SK-N-SH treated with all-trans-retinoic acid at 6 μM for 48 hours (cell line): ENCODE measurements at regions not wholly inside any gene's neighbourhood (a gene's known extent, or its start where the extent isn't known, plus 50 kb on each side); places are given as distances from the start of the nearest gene placed in this dataset.

ENCODE experiments used
- ARNTL ChIP-seq: fragments of 450-650 bp; formaldehyde crosslinking; IDR thresholded peaks from 2 replicates; pipeline ENCODE4 v1.5.0; 2020; ENCODE audit warnings: low read depth, mild to moderate bottlenecking, moderate library complexity, borderline replicate concordance
- CSDC2 ChIP-seq: fragments of 250-450 bp; sonication (Bioruptor Pico); IDR thresholded peaks from 2 replicates; pipeline ENCODE4 v1.5.0; 2020; ENCODE audit warnings: mild to moderate bottlenecking, moderate library complexity
- OSR1 ChIP-seq: fragments of 250-450 bp; sonication (Bioruptor Pico); IDR thresholded peaks from 2 replicates; pipeline ENCODE4 v1.8.0; 2022; ENCODE audit warnings: moderate library complexity, mild to moderate bottlenecking, inconsistent platforms
- PATZ1 ChIP-seq: fragments of 250-450 bp; sonication (Bioruptor Pico); IDR thresholded peaks from 2 replicates; pipeline ENCODE4 v1.8.0; 2020; ENCODE audit warnings: mild to moderate bottlenecking, moderate library complexity, borderline replicate concordance
- PPARA ChIP-seq: fragments of 250-450 bp; sonication (Bioruptor Pico); IDR thresholded peaks from 2 replicates; pipeline ENCODE4 v1.5.0; 2020; ENCODE audit warnings: mild to moderate bottlenecking, borderline replicate concordance
- TOX ChIP-seq: fragments of 250-450 bp; sonication (Bioruptor Pico); IDR thresholded peaks from 2 replicates; pipeline ENCODE4 v1.8.0; 2021; ENCODE audit warnings: mild to moderate bottlenecking, moderate library complexity, borderline replicate concordance
- ZFP3 ChIP-seq: fragments of 250-450 bp; sonication (Bioruptor Pico); IDR thresholded peaks from 2 replicates; pipeline ENCODE4 v1.5.0; 2020; ENCODE audit warnings: mild to moderate bottlenecking, moderate library complexity
- ZFP30 ChIP-seq: fragments of 450-650 bp; formaldehyde crosslinking; IDR thresholded peaks from 2 replicates; pipeline ENCODE4 v1.5.0; 2022; ENCODE audit warnings: mild to moderate bottlenecking, moderate library complexity
- TF ChIP-seq, protein P1 (sequence below): fragments of 250-450 bp; sonication (Bioruptor Pico); IDR thresholded peaks from 2 replicates; pipeline ENCODE4 v1.5.0; 2020; ENCODE audit warnings: mild to moderate bottlenecking, moderate library complexity

- TF ChIP-seq TOX (CRISPR knock-in tag) (no peak), PATZ1 (CRISPR knock-in tag) (no peak), PPARA (CRISPR knock-in tag) (no peak), ZFP3 (CRISPR knock-in tag) (no peak), ARNTL (CRISPR knock-in tag) (no peak), OSR1 (CRISPR knock-in tag) (no peak), CSDC2 (CRISPR knock-in tag) (no peak), ZFP30 (CRISPR knock-in tag) (no peak)
- TF ChIP-seq, protein P1, sequence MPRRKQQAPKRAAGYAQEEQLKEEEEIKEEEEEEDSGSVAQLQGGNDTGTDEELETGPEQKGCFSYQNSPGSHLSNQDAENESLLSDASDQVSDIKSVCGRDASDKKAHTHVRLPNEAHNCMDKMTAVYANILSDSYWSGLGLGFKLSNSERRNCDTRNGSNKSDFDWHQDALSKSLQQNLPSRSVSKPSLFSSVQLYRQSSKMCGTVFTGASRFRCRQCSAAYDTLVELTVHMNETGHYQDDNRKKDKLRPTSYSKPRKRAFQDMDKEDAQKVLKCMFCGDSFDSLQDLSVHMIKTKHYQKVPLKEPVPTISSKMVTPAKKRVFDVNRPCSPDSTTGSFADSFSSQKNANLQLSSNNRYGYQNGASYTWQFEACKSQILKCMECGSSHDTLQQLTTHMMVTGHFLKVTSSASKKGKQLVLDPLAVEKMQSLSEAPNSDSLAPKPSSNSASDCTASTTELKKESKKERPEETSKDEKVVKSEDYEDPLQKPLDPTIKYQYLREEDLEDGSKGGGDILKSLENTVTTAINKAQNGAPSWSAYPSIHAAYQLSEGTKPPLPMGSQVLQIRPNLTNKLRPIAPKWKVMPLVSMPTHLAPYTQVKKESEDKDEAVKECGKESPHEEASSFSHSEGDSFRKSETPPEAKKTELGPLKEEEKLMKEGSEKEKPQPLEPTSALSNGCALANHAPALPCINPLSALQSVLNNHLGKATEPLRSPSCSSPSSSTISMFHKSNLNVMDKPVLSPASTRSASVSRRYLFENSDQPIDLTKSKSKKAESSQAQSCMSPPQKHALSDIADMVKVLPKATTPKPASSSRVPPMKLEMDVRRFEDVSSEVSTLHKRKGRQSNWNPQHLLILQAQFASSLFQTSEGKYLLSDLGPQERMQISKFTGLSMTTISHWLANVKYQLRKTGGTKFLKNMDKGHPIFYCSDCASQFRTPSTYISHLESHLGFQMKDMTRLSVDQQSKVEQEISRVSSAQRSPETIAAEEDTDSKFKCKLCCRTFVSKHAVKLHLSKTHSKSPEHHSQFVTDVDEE (CRISPR knock-in tag), result no peak
Observed at GRCh38 chr1:55534565-55535121, 319.5 kb upstream of the USP24 start.
